BJ (cell line): ENCODE measurements at regions not wholly inside any gene's neighbourhood (a gene's known extent, or its start where the extent isn't known, plus 50 kb on each side); places are given as distances from the start of the nearest gene placed in this dataset.
"Not testable (repeated sequence)": the region's sequence is repeated elsewhere in the genome, so short reads cannot be mapped to it uniquely, and the experiment has no call there.

Source experiments
- CTCF ChIA-PET: fragments of 350-600 bp; formaldehyde crosslinking; extraction: SDS; loops from one replicate; lab custom pipeline; 2021; ENCODE audit warnings: antibody characterized with exemption, inconsistent platforms; lab: Yijun Ruan, JAX
- POLR2A ChIA-PET: fragments of 300-600 bp; sonication (Branson Sonifier 250); formaldehyde crosslinking; extraction: SDS; loops from one replicate; lab custom pipeline; 2021; ENCODE audit warnings: antibody characterized with exemption; lab: Charles Lee
- DNase-seq: peaks from one replicate; pipeline ENCODE4 v3.0.0-alpha.2; 2011; ENCODE audit warnings: low read depth
- H3K27me3 ChIP-seq: 2 replicates; pipeline ENCODE4 v1.6.0; 2011; ENCODE audit warnings: low read length; ENCODE audit not compliant: control insufficient read depth, insufficient read depth
- H3K36me3 ChIP-seq: 2 replicates; pipeline ENCODE4 v1.5.1; 2011; ENCODE audit warnings: low read length; ENCODE audit not compliant: control insufficient read depth, insufficient read depth
- H3K4me3 ChIP-seq: 2 replicates; pipeline ENCODE4 v1.5.1; 2011; ENCODE audit warnings: low read depth, mild to moderate bottlenecking, control low read depth, low read length
- CTCF ChIP-seq: IDR thresholded peaks from 2 replicates; pipeline ENCODE4 v1.5.1; 2011; ENCODE audit warnings: low read depth, mild to moderate bottlenecking, control low read depth, inconsistent platforms, low read length, moderate library complexity; ENCODE audit not compliant: insufficient read depth

- Histone ChIP-seq H3K27me3 (no peaks in the 10 kb centered on the region), H3K4me3 (no peak overlapping the region), H3K36me3 (no peaks in the 10 kb centered on the region)
- POLR2A ChIA-PET: no interaction called here
- TF ChIP-seq CTCF: no peak
- no peak for DNase-seq
- CTCF ChIA-PET: no interaction called here
Observed at GRCh38 chr1:189220750-189221149, 1256.9 kb downstream of the BRINP3 start.

GRCh38 chr1:189225794-189226145 is 1251.9 kb downstream of the BRINP3 start:
- H3K36me3 ChIP-seq, POLR2A ChIA-PET, DNase-seq, H3K27me3 ChIP-seq, H3K4me3 ChIP-seq, CTCF ChIA-PET: not testable (repeated sequence)

GRCh38 chr1:189226779-189227178 is 1250.9 kb downstream of the BRINP3 start:
- POLR2A ChIA-PET: no interaction called here
- CTCF ChIA-PET: no interaction called here
- no peaks in the 10 kb centered on the region for H3K27me3 ChIP-seq

GRCh38 chr1:189237008-189237407 is 1240.7 kb downstream of the BRINP3 start:
- DNase-seq: no peak
- Histone ChIP-seq H3K4me3 (no peak overlapping the region), H3K27me3 (no peaks in the 10 kb centered on the region), H3K36me3 (no peaks in the 10 kb centered on the region)
- no peak for TF ChIP-seq CTCF
- CTCF ChIA-PET: no interaction called here
- POLR2A ChIA-PET: no interaction called here

More at GRCh38 chr1:189226779-189227178, 1250.9 kb downstream of the BRINP3 start:
- no peaks in the 10 kb centered on the region for H3K36me3 ChIP-seq
- DNase-seq: no peak
- no peak for TF ChIP-seq CTCF
- no peak overlapping the region for H3K4me3 ChIP-seq

- DNase-seq: no peak
- POLR2A ChIA-PET: no interaction called here
- CTCF ChIA-PET: no interaction called here
- TF ChIP-seq CTCF: no peak
- no peak overlapping the region for H3K4me3 ChIP-seq
- no peaks in the 10 kb centered on the region for H3K27me3 ChIP-seq
- H3K36me3 ChIP-seq: no peaks in the 10 kb centered on the region
Observed at GRCh38 chr1:189253601-189254350, 1223.9 kb downstream of the BRINP3 start.

- DNase-seq, CTCF ChIA-PET, H3K4me3 ChIP-seq, POLR2A ChIA-PET, H3K36me3 ChIP-seq, H3K27me3 ChIP-seq: not testable (repeated sequence)
Observed at GRCh38 chr1:189261128-189261527, 1216.5 kb downstream of the BRINP3 start.
